RWPE2 (cell line): ENCODE measurements at regions not wholly inside any gene's neighbourhood (a gene's known extent, or its start where the extent isn't known, plus 50 kb on each side); places are given as distances from the start of the nearest gene placed in this dataset.

Experiments used
- ATAC-seq: fragments of 200-7000 bp; cut with Tn5 transposase; 3 replicates; pipeline ENCODE4 v1.9.1; 2021; ENCODE audit warnings: low read depth
- DNase-seq: peaks from one replicate; pipeline ENCODE4 v3.0.0-alpha.2; 2020; ENCODE audit warnings: low spot score
- H3K27ac ChIP-seq: fragments of 450-650 bp; 2 replicates; pipeline ENCODE4 v1.5.1; 2017; ENCODE audit warnings: mild to moderate bottlenecking; ENCODE audit not compliant: poor library complexity, severe bottlenecking
- H3K27me3 ChIP-seq: fragments of 250-450 bp; sonication (Bioruptor Pico); 2 replicates; pipeline ENCODE4 v1.5.1; 2021; ENCODE audit warnings: mild to moderate bottlenecking, moderate library complexity; ENCODE audit not compliant: insufficient read depth, poor library complexity, severe bottlenecking
- H3K36me3 ChIP-seq: fragments of 250-450 bp; sonication (Bioruptor Pico); 2 replicates; pipeline ENCODE4 v1.5.1; 2020; ENCODE audit warnings: low read depth, mild to moderate bottlenecking, moderate library complexity
- H3K4me1 ChIP-seq: fragments of 250-450 bp; sonication (Bioruptor Pico); 2 replicates; pipeline ENCODE4 v1.5.1; 2021; ENCODE audit warnings: mild to moderate bottlenecking, moderate library complexity; ENCODE audit not compliant: insufficient read depth, poor library complexity, severe bottlenecking
- H3K4me3 ChIP-seq: fragments of 250-450 bp; sonication (Bioruptor Pico); 2 replicates; pipeline ENCODE4 v1.5.1; 2021; ENCODE audit warnings: mild to moderate bottlenecking, moderate library complexity; ENCODE audit not compliant: severe bottlenecking
- H3K9me3 ChIP-seq: fragments of 250-450 bp; sonication (Bioruptor Pico); 2 replicates; pipeline ENCODE4 v1.5.1; 2021; ENCODE audit warnings: mild to moderate bottlenecking, moderate library complexity; ENCODE audit not compliant: severe bottlenecking
- TF ChIP-seq, protein P1 (sequence below): fragments of 450-650 bp; IDR thresholded peaks from one replicate; pipeline ENCODE4 v1.5.1; 2017; ENCODE audit warnings: mild to moderate bottlenecking, moderate library complexity; ENCODE audit not compliant: poor library complexity, severe bottlenecking

DNA sequence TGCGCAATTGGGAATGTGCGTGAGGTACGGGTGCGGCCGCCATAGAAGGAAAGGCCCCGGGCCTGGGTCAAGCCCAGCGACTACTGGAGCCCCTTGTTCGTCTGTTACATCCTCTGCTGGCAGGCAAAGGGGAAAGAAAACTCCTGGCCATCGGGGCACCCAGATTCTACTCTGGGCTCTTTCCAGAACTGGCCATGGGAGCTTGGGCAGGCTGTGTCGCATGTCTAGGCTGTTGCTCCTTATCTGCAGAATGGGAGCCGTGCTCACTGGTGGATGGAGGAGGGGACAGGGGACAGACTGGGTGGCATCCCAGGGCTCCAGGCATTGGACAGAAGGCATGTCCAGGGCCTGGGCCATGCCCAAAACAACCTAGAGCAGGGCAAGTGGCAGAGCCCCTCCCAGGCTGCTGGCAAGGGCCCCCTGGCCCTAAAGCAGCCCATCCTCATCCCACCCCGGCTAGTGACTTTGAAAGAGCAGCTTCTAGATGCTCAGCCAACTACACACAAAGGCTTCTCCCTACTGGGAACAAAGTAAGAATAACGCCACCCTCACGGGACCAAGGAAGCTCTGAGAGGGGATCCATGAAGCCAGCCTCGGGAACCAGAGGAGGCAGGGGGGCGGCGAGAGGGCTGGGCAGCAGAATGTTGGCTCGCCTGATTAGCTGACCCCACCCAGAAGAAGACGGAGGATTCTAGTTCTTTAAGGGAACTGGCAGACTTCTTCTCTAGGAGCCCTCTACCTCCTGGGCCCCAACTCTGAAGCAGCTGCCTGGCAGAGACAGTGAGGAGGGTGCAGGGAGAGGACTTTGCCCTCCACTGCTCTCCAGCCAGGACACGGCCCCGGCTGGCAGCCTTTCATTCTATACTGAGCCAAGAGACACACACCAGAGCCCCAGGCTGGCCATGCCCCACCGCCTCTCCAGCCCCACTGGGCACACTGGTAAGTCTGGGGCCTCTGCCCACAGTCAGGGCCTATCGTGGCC is 96.8 kb downstream of the SINHCAF start:
- H3K27me3 ChIP-seq: no peaks in the 10 kb centered on the region
- H3K9me3 ChIP-seq: no peaks in the 10 kb centered on the region
- DNase-seq (no peak), ATAC-seq (no peak)
- no peaks in the 10 kb centered on the region for H3K36me3 ChIP-seq
- TF ChIP-seq, protein P1, sequence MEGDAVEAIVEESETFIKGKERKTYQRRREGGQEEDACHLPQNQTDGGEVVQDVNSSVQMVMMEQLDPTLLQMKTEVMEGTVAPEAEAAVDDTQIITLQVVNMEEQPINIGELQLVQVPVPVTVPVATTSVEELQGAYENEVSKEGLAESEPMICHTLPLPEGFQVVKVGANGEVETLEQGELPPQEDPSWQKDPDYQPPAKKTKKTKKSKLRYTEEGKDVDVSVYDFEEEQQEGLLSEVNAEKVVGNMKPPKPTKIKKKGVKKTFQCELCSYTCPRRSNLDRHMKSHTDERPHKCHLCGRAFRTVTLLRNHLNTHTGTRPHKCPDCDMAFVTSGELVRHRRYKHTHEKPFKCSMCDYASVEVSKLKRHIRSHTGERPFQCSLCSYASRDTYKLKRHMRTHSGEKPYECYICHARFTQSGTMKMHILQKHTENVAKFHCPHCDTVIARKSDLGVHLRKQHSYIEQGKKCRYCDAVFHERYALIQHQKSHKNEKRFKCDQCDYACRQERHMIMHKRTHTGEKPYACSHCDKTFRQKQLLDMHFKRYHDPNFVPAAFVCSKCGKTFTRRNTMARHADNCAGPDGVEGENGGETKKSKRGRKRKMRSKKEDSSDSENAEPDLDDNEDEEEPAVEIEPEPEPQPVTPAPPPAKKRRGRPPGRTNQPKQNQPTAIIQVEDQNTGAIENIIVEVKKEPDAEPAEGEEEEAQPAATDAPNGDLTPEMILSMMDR: no peak
- H3K4me3 ChIP-seq: no peak overlapping the region
- H3K4me1 ChIP-seq: no peaks in the 10 kb centered on the region
- H3K27ac ChIP-seq: no peak overlapping the region

DNA sequence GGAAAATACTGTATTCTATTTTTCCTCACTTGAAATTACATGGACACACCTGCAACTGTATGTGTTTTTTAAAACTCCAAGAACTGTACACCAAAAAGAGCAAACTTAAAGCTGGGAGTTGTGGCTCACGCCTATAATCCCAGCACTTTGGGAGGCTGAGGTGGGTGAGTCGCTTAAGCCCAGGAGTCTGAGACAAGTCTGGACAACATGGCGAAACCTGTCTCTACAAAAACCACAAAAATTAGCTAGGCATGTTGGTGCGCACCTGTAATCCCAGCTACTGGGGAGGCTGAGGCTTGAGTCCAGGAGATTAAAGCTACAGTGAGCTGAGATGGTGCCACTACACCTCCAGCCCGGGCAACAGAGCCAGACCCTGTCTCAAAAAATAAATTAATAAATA is 95.9 kb downstream of the SINHCAF start:
- Histone ChIP-seq H3K9me3 (no peaks in the 10 kb centered on the region), H3K4me3 (no peak overlapping the region), H3K4me1 (no peaks in the 10 kb centered on the region), H3K27me3 (no peaks in the 10 kb centered on the region), H3K36me3 (no peaks in the 10 kb centered on the region), H3K27ac (no peak overlapping the region)
- TF ChIP-seq, protein P1: no peak
- ATAC-seq: no peak
- DNase-seq: no peak
